Activated naive CD8-positive, alpha-beta T cell treated with anti-CD3 and anti-CD28 coated beads, Interleukin-2, amount 10 ng/mL, durations not matched to agents 7 days and 5 days (primary cell): ENCODE measurements at regions not wholly inside any gene's neighbourhood (a gene's known extent, or its start where the extent isn't known, plus 50 kb on each side); places are given as distances from the start of the nearest gene placed in this dataset.

Source experiments
- ATAC-seq: fragments of 150-1000 bp; cut with Tn5 transposase; one replicate; pipeline ENCODE4 v1.10.0; 2021; ENCODE audit warnings: low read depth, moderate library complexity
- POLR2A ChIA-PET: fragments of 350-600 bp; sonication (Branson Sonifier 250); formaldehyde crosslinking; loops from one replicate; lab custom pipeline; 2021; ENCODE audit warnings: antibody characterized with exemption; lab: Charles Lee
- DNase-seq: peaks from one replicate; pipeline ENCODE4 v3.0.0; 2021
- H3K27ac Mint-ChIP-seq: one replicate; pipeline ENCODE4 v1.8.0; 2022; ENCODE audit warnings: mild to moderate bottlenecking, mixed read lengths
- H3K27me3 Mint-ChIP-seq: one replicate; pipeline ENCODE4 v1.8.0; 2022; ENCODE audit warnings: mild to moderate bottlenecking, moderate library complexity, mixed read lengths
- H3K36me3 Mint-ChIP-seq: one replicate; pipeline ENCODE4 v1.8.0; 2021; ENCODE audit warnings: mild to moderate bottlenecking, mixed read lengths
- H3K4me1 Mint-ChIP-seq: one replicate; pipeline ENCODE4 v1.8.0; 2021; ENCODE audit warnings: mixed read lengths
- H3K4me3 Mint-ChIP-seq: one replicate; pipeline ENCODE4 v1.8.0; 2022; ENCODE audit warnings: mild to moderate bottlenecking, moderate library complexity, mixed read lengths
- H3K9me3 Mint-ChIP-seq: one replicate; pipeline ENCODE4 v1.8.0; 2021; ENCODE audit warnings: mixed read lengths

DNA sequence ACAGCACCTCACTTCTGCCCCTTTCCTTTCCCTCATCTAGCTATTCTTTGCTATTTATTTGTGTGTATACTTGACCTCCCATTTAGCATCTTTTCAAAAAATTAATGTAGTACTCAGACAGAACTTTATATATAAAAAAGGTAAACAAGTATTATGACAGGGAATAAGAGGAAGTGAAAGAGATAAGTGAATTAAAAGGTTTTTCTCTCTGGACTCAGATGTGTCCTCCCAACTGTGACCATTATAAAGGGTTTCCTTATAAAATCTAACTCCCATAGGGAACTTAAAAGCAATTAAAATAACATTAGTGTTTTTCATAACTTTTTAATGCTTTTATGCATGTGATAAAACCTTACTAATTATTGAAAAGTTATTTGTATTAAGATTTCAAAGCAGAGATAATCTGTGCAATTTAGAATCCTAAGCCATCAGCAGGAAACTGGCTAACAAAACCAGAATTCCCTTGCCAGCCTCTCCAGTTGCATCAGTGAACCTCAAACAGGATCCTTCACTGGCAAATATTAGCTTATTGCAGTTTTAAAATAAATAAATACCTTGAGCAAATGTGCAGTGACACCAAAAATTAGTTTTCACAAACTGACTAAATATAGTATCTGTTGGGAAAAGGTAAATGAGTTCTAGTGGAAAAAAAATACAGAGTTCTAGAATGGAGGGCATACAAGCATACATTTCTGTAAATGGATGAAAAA is 930.7 kb downstream of the BCL11A start:
- no peaks in the 10 kb centered on the region for H3K36me3 Mint-ChIP-seq
- peaks cover 6% of the 10 kb centered on the region for H3K9me3 Mint-ChIP-seq
- H3K27me3 Mint-ChIP-seq: no peaks in the 10 kb centered on the region
- no peak overlapping the region for H3K4me3 Mint-ChIP-seq
- H3K27ac Mint-ChIP-seq: no peak overlapping the region
- DNase-seq: no peak
- no peak for ATAC-seq
- H3K4me1 Mint-ChIP-seq: no peaks in the 10 kb centered on the region
- POLR2A ChIA-PET: no interaction called here

DNA sequence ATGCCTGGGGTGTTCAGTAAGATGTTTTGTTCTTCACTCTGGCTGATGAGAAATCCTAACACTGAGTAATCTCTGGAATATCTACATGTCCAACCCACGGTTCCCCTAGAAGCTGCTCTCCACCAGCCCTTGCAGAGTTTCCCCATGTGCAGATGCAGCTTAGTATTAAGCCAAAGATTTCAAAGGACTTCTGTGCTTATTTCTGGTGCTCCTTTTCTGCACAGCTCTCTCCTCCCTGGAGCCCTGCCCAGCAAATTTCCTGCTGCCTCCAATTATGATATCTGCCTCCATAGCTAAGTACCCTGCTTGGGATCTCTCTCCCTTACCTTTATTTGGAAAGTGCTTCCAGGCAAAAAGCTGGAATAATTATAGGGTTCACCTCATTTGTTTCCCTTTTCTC is 949.3 kb downstream of the BCL11A start:
- Mint-ChIP-seq H3K4me3 (no peak overlapping the region), H3K4me1 (no peaks in the 10 kb centered on the region)
- no peak for ATAC-seq

DNA sequence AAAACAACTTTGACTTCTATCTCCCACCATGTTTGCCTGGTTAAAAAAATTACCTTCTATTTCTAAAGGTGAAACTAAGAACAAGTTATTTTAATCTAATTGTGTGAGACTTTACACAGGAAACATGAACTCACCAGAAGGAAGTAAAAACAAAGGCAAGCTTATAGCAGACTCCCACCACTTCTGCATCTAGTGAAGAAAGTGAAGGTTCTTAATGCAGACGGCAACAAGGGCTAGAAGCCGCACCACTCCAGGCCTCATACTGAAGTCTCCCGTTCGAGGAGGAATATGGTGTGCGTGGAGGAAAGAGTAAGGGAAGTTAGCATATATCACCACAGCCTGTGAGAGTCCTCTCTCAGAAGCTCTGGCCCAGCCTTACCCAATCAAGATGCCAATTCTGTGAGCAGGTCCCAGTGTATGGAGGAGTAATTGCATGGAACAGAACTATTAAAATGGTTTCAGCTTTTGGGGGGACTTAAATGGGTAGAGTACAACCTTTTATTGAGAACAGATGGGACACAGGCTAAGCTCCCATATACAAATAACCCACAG is 958.7 kb downstream of the BCL11A start:
- ATAC-seq (no peak), DNase-seq (no peak)
- POLR2A ChIA-PET: no interaction called here
- H3K9me3 Mint-ChIP-seq: no peaks in the 10 kb centered on the region
- H3K36me3 Mint-ChIP-seq: no peaks in the 10 kb centered on the region
- H3K27ac Mint-ChIP-seq: no peak overlapping the region
- peaks cover 4% of the 10 kb centered on the region for H3K4me1 Mint-ChIP-seq
- H3K27me3 Mint-ChIP-seq: no peaks in the 10 kb centered on the region
- no peak overlapping the region for H3K4me3 Mint-ChIP-seq

More for the DNA sequence above, 949.3 kb downstream of the BCL11A start:
- no peak for DNase-seq
- POLR2A ChIA-PET: no interaction called here
- no peaks in the 10 kb centered on the region for H3K36me3 Mint-ChIP-seq
- no peaks in the 10 kb centered on the region for H3K27me3 Mint-ChIP-seq
- H3K9me3 Mint-ChIP-seq: peaks cover 2% of the 10 kb centered on the region
- H3K27ac Mint-ChIP-seq: no peak overlapping the region

DNA sequence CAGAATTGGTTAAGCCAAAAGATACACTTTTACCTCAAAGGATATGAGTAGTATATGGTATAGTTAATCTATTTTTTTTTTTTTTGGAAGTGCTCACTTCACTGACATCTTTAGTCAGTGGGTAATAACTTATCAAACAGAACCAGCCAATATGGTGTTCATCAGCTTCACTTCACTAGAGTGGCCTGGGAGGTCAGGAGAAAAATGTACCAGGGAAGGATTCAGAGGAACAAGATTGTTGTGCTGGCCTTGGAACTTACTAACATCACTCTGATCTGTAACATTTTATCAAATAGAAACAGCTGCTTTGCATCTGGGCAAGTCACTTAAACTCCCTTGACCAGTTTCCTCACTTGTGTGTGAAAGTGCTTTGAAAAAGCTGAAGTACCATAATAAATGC is 962.7 kb downstream of the BCL11A start:
- POLR2A ChIA-PET: no interaction called here
- Mint-ChIP-seq H3K4me1 (peaks cover 4% of the 10 kb centered on the region), H3K27me3 (no peaks in the 10 kb centered on the region), H3K36me3 (no peaks in the 10 kb centered on the region), H3K9me3 (no peaks in the 10 kb centered on the region), H3K27ac (no peak overlapping the region), H3K4me3 (no peak overlapping the region)
- no peak for DNase-seq
- ATAC-seq: no peak

DNA sequence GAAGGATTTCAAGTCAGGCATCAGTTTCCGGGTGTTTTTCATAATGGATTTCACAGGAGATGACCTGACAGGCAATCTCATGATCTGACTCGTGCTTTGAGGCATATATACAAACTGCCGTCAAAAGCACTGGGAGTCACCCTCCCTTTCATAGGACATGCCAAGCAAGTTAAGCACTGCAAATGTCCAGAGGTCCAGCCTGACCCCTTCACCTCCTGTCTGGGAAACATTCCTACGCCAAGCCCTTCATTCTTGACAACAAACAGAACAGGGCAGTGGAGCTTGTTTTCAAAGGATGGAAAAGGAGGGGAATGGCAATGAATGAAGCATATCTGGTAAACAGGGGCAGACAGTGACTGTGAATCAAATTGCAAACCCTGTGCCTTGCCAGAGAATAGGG is 963.6 kb downstream of the BCL11A start:
- no peaks in the 10 kb centered on the region for H3K27me3 Mint-ChIP-seq
- POLR2A ChIA-PET: no interaction called here

DNA sequence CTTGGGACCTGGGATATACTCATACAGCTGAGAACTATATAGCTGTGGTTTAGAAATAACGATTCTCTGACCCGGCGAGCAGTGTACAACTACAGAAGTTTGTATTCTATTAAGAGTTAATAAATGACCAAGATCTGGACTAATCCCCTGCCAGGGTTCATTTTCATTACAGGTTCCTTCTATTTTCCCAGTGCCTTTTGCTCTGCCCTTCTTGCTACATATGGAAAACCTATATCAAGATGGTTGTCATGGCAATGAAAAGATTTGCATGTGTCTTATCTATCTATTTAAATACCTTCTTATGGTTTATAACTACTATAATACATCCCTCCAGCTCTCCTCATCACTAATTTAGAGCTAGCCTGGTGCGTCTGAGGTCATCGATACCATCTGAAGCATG is 965.2 kb downstream of the BCL11A start:
- ATAC-seq (no peak), DNase-seq (no peak)
- peaks cover 1% of the 10 kb centered on the region for H3K9me3 Mint-ChIP-seq
- no peaks in the 10 kb centered on the region for H3K27me3 Mint-ChIP-seq
- H3K4me1 Mint-ChIP-seq: no peaks in the 10 kb centered on the region
- H3K27ac Mint-ChIP-seq: no peak overlapping the region
- POLR2A ChIA-PET: no interaction called here
- H3K36me3 Mint-ChIP-seq: no peaks in the 10 kb centered on the region
- H3K4me3 Mint-ChIP-seq: no peak overlapping the region

More for the DNA sequence above, 963.6 kb downstream of the BCL11A start:
- DNase-seq: no peak
- Mint-ChIP-seq H3K4me3 (no peak overlapping the region), H3K27ac (no peak overlapping the region), H3K4me1 (peaks cover 3% of the 10 kb centered on the region), H3K36me3 (no peaks in the 10 kb centered on the region), H3K9me3 (no peaks in the 10 kb centered on the region)
- ATAC-seq: no peak

DNA sequence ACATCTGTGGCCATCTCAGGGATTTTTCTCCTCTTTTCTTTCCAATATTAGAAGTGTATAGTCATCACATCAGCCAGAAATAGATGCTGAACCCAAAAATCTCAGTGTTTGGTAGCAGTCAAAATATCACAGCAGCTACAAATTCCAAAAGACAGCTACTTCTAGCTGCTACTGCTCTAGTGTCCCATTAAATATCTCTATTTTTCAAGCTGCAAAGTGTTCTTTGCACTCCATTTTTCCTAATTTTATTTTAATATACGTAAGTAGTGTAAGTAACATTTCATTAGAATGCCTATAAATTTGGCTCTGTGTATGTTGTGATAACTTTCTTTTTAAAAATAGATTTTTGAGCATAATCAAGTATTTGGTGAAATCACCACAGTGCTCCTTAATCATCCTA is 967.3 kb downstream of the BCL11A start:
- H3K27ac Mint-ChIP-seq: no peak overlapping the region
- H3K27me3 Mint-ChIP-seq: no peaks in the 10 kb centered on the region
- H3K9me3 Mint-ChIP-seq: peaks cover 1% of the 10 kb centered on the region
- H3K4me1 Mint-ChIP-seq: no peaks in the 10 kb centered on the region
- POLR2A ChIA-PET: no interaction called here
- no peak for DNase-seq
- H3K4me3 Mint-ChIP-seq: no peak overlapping the region
- no peaks in the 10 kb centered on the region for H3K36me3 Mint-ChIP-seq
- no peak for ATAC-seq

DNA sequence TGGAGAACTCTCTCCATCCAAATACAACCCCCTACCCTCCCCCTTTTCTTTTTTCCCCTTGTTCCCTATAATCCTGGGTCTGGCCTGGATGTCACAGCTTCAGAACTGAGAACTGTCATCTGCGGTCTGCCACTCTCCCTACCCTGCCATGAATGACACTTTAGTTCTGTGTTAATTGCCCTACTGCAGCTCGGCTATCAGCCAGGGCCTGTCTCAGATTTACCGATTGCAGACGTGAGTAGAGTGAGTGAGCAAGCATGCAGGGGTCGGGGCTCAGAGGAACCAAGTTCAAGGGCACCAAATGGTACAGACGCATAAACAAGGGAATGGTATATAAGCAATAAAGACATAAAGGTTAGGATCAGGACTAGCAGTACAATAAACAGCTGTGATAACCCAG is 967.8 kb downstream of the BCL11A start:
- POLR2A ChIA-PET: no interaction called here
- no peak for ATAC-seq
- Mint-ChIP-seq H3K36me3 (no peaks in the 10 kb centered on the region), H3K4me3 (no peak overlapping the region), H3K27ac (no peak overlapping the region), H3K4me1 (no peaks in the 10 kb centered on the region), H3K9me3 (peaks cover 1% of the 10 kb centered on the region), H3K27me3 (no peaks in the 10 kb centered on the region)
- no peak for DNase-seq

DNA sequence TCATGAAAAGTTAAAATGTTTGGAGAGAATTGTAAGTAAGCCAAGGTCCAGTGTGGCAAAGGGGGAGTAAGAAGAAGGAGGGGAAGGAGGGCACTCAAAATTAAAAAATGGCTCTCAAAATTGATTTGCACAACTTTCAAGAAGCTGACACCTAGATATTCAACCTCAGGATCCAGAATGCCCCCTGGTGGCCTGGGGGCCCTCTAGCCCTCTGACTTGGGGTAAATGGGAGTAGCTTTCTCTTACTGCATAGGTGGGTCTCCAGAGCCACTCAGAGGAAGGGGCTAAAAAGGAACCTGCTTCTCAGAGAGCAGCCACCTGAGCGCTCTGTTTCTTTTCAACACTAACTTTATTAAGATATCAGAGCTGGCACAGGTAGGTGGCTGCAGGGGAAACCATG is 968.5 kb downstream of the BCL11A start:
- Mint-ChIP-seq H3K9me3 (peaks cover 1% of the 10 kb centered on the region), H3K4me1 (no peaks in the 10 kb centered on the region), H3K36me3 (no peaks in the 10 kb centered on the region), H3K27ac (no peak overlapping the region), H3K27me3 (no peaks in the 10 kb centered on the region), H3K4me3 (no peak overlapping the region)
- no peak for ATAC-seq
- POLR2A ChIA-PET: no interaction called here
- DNase-seq: no peak

DNA sequence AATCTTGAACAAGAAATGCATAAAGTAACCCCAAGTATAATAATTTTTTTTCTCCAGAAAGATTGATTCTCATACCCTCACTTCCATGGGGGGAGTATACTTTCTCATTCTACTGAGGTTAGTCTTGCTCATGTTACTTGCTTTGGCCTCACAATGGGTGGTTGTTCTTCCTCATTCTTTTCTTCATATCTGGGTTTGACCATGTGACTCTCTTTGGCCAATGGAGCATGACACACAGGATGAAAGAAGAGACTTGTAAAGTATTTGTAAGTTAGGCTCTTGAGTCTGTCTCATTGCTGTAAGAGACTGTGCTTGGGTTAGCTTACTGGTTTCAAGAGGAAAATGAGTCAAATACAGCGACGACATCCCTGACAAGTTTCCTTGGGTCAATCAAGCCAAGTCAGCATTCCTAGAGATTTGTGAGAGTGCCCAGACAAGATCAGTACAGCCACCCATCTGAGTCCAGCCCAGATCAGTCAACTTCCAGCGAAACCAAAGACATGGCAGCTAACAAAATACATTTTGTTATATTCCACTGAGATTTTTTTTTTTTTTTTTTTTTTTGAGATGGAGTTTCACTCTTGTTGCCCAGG is 970.2 kb downstream of the BCL11A start:
- POLR2A ChIA-PET: no interaction called here
- Mint-ChIP-seq H3K4me1 (no peaks in the 10 kb centered on the region), H3K27me3 (no peaks in the 10 kb centered on the region), H3K9me3 (peaks cover 1% of the 10 kb centered on the region), H3K36me3 (no peaks in the 10 kb centered on the region), H3K4me3 (no peak overlapping the region), H3K27ac (no peak overlapping the region)
- DNase-seq (no peak), ATAC-seq (no peak)

DNA sequence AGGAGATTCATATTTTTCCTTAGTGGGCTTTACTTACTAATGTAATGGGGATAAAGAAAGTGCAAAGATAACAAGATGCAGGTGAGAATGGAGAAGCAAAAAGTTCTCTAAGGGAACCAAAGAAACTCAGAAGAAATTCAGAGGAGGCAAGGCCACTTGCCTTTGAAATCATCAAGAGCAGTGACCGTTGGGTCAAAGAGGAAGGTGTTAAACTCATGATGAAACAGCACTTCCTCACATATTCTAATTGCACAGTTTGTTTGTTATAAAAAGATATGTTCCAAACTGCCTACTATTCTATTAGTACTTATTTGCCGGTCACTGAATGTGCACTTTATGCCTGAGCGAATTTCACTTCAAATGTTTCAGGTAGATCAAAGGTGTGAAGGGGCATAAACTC is 975.1 kb downstream of the BCL11A start:
- Mint-ChIP-seq H3K9me3 (peaks cover under 1% of the 10 kb centered on the region), H3K27ac (no peak overlapping the region), H3K4me1 (no peaks in the 10 kb centered on the region), H3K36me3 (no peaks in the 10 kb centered on the region), H3K27me3 (no peaks in the 10 kb centered on the region), H3K4me3 (no peak overlapping the region)
- ATAC-seq (no peak), DNase-seq (no peak)
- POLR2A ChIA-PET: no interaction called here

DNA sequence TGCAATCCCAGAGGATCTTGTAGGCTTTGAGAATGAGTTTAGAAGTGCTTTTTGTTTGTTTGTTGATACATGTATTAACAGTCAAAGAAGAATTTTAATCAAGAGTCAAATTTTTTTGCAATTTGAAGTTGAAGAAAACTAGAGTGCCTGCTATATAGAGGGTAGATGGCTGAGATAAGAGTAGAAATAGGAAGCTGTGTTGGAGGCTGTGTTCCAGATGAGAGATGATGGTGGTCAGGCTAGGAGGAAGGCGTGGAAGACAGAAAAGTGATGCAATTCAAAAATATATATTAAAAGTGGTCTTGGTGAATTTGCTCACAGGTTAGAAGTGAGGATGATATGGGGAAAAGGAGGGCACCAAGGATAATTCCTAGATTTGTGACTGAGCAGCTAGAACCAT is 978.3 kb downstream of the BCL11A start:
- ATAC-seq: no peak
- Mint-ChIP-seq H3K36me3 (no peaks in the 10 kb centered on the region), H3K4me3 (no peak overlapping the region), H3K27me3 (no peaks in the 10 kb centered on the region), H3K9me3 (no peaks in the 10 kb centered on the region), H3K27ac (no peak overlapping the region), H3K4me1 (no peaks in the 10 kb centered on the region)
- no peak for DNase-seq
- POLR2A ChIA-PET: no interaction called here

DNA sequence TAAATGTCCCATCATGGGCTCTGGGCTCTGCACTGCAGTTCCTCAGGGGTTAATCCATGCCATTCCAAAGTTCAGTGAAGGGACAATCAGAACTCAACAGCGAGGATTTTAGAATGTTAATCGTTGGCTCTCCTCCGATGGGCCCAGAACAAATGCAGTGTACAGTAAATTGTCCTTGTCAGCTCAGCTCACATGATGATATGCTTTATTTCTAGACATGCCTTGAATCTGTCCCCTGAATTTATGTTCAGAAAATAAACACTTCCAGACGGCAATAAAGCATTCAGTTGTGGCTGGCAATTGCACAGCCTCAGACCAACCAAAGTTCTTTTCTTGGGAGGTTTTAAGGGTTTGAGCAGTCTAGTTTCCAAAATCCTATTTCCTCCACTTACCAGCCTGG is 981.2 kb downstream of the BCL11A start:
- no peaks in the 10 kb centered on the region for H3K36me3 Mint-ChIP-seq
- H3K27ac Mint-ChIP-seq: no peak overlapping the region
- POLR2A ChIA-PET: no interaction called here
- ATAC-seq (no peak), DNase-seq (no peak)
- no peak overlapping the region for H3K4me3 Mint-ChIP-seq
- H3K27me3 Mint-ChIP-seq: no peaks in the 10 kb centered on the region
- no peaks in the 10 kb centered on the region for H3K4me1 Mint-ChIP-seq
- no peaks in the 10 kb centered on the region for H3K9me3 Mint-ChIP-seq

DNA sequence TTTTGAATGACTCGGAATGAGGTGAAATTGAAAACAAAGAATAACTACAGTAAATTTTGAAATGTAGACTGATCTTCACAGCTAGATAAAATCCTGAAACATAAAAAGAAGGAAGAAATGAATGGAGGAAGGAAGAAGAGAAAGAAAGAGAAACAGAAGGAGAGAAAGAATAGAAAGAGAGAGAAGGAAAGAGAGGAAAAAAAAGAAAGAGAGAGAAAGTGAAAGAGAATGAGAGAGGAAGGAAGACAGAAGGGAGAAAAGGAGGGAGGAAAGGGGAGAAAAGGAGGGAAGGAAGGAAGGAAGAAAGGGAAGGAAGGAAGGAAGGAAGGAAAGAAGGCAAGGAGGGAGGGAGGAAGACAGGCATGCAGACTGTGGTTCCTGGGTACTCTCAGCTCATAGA is 982.6 kb downstream of the BCL11A start:
- no peak for DNase-seq
- Mint-ChIP-seq H3K4me3 (no peak overlapping the region), H3K4me1 (no peaks in the 10 kb centered on the region), H3K9me3 (no peaks in the 10 kb centered on the region), H3K36me3 (no peaks in the 10 kb centered on the region), H3K27ac (no peak overlapping the region), H3K27me3 (no peaks in the 10 kb centered on the region)
- ATAC-seq: no peak
- POLR2A ChIA-PET: no interaction called here
